AG20443 (cell line): ENCODE measurements at regions not wholly inside any gene's neighbourhood (a gene's known extent, or its start where the extent isn't known, plus 50 kb on each side); places are given as distances from the start of the nearest gene placed in this dataset.

ENCODE experiments used
- DNase-seq: peaks from one replicate; pipeline ENCODE4 v3.0.0; 2012; ENCODE audit warnings: low spot score, mixed read lengths

DNA sequence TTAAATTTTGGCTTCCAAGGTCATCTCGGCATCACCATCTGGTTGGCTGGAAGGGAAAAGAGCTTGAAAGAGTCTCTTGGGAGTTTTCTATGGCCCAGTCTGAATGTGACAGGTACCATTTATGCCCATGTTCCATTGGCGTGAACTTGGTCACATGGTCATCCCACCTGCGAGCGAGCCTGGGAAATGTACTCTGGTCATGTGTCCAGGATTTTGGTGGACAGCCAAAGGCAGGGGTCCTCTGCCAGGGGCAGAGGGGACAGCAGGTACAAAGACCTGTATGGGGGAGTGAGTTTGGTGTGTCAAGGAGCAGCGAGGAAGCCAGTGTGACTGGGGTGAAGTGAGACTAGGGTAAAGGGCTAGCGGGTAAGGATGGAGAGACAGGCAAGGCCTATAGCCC lies 112.6 kb downstream of the CDC5L start:
- DNase-seq: no peak

DNA sequence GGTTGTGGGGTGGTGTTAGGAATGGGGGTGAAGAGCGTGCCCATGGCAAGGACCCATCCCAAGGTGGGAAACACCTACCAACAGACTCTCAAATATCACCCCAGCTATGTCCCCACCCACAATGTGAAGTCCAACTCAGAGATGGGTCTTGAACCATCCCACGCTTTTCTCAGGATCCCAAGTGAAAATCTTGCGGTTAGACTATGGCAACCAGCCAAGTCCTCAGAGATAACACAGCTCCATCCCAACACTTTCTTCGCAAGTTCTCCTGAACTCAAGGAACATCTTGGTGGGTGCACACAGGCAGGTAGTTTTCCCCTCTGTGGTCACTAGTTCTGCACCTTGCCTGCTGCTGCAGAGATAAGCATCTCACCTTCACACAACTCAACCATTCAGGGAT lies 116.0 kb downstream of the CDC5L start:
- DNase-seq: no peak

DNA sequence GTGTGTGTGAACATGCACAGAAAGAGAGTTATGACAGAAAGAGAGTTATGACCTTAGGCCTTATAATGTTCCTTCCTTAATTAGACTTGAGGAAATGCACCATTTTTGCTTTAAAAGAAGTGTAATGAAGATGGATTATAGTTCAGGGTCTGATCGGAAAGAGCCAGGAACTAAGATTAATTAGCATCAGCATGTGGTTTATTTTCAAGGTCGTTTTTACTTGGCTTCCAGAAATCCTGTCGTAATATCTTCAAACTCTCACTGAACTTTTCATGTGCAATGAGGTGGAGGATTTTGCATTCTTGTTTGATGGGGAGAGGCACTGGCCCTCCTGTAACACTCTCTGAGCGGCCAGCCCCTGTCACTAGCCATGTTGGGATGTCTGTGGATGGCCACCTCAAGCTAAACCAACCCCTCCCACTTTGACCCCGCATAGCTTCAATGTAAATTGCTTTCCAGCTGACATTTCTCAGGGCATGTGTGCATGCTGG lies 116.8 kb downstream of the CDC5L start:
- DNase-seq: no peak

DNA sequence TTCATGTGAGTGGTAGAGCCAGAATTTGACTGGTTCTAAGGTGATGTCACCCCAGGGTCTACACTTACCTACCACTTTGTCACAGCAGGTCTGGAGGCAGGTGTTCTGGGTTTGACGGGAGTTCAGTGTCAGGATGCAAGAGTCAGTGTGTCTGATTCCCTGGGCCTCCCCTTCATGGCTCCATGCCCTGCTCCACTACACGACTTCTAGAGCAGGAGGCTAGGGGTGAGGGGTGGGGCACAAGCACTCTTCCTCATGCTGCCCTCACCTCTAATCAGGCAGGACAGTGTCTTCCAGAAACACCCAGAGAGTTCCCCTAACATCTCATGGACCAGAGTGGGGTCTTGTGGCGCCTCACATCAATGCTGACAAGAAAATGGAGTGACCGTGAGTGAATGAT lies 118.2 kb downstream of the CDC5L start:
- no peak for DNase-seq

DNA sequence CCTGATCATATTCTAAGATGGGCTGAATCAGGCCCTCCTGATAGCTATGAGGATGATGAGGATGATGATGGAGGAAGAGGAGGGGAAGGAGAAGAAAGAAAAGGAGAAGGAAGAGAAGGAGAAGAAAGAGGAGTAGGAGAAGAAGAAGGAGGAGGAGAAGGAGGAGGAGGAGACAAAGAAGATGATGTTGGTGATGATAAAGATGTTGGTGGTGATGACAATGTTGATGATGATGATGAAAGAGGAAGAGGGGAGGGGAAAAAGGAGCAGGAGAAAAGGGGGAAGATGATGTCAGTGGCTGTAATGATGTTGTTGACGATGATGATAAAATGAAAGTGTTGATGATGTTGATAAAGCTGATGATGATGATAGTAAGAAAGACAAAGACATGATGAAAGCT lies 119.5 kb downstream of the CDC5L start:
- DNase-seq: no peak

DNA sequence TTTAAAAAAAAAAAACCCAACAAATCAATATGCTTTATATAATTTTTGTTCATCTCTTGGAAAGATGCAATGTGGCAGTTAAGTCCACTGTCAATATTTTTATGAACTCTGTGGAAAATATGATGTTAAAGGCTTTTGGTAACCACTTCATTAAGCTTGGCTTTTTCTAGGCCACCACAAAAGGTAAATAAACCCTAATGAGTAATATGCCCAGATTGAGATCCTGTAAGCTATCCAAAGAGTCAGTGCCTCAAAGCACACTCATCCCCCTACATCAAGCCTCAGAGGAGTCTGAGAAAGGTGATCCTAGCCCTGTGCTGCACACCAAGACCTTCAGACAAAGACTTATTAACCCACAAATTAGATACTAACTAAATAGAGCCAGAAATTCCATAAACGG lies 121.1 kb downstream of the CDC5L start:
- peak; percentile 55 for DNase-seq

DNA sequence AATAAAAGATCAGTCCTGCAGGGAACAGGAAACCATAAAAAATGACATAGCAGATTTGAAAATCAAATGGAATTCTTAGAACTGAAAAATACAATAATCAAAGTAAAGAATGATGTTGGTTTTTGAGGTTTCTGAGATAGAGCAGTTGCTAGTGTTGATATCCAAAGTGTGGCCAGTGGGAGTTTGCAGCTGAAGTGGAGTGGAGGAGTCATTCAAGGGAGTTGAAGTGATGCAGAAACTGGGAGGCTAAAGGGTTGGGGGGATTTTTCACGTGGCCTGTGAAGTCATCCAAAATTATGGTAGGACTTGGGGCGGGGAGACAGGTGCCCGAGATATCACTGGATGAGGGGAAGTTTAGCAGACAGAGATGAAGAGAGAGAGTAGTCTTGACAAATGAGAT lies 123.6 kb downstream of the CDC5L start:
- DNase-seq: no peak

DNA sequence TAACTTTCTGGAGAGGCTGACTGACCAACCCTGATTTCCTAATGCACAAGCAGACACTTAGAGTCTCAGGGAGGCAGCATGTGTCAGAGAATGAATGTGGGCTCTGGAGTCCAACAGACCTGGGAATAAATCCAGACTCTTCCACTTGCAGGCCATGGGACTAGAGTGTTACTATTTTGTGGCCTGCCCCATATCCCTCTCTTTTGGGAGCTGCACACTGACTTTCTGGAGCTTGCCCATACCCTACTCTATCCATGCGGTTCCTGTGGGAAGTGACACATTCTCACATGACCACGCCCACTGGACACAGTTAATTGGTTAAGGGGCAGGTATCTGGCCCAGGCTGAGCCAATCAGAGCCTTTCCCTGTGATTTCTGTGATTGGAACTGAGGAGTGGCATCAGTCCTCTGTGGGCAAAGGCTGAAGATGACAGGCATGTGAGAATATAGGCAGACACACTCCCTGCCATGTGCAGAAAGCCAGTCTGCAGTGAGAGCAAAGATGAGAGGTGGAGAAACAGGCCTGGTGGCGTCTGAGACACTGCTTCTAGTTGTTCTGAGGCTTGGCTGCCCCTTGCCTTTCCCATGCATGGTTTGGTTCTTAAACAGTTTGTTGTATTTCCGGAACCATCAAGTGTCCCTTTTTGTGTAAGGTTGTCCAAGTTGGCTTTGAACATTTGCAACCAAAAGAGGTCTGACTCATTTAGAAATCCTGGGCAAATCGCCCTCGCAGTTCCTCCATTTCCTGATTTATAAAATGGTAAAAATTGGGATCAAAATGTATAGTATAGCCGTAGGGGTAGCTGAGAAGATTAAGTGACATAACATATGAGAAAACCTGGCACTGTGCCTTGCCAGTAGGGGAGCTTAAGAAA lies 125.6 kb downstream of the CDC5L start:
- DNase-seq: peak; percentile 57

DNA sequence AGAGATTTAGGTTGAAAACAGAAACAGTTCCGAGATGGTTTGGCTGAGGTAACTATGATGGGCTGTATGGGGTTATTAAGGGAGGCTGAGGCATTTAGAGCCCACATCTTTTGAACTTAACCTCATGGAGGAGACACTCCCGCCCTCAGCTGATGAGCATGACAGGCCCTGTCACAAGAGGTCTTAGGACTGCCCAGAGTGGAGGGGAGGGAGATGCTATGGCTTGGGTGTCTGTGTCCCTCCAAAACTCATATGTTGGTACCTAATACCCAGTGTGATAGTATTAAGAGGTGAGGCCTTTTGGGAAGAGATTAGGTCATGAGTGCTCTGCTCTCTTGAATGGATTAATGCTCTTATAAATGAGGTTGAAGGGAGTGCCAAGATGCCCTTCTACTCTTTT lies 126.6 kb downstream of the CDC5L start:
- DNase-seq: no peak

DNA sequence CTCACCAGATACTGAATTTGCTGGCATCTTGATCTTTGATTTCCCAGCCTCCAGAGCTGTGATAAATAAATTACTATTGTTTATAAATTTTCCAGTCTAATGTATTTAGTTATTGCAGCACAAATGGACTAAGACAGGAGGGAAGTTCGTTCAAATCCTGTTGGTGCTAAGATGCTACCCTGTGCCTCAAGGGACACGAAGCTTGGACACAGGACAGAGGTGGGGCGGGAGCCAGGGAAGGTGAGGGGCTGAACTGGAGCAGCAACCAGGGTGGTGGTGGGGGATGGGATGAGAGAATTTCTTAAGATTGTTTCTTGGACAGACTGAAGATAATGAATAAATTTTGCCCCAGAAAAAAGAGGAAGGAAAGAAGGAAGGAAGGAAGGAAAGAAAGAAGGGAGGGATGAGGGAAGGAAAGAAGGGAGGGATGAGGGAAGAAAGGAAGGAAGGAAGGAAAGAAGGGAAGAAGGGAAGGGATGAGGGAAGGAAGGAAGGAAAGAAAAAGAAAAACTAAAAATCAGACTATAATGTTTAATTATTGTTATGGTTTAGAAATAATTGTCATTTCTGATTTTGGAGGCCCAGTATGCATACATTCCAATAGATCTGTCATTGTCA lies 127.2 kb downstream of the CDC5L start:
- DNase-seq: no peak

DNA sequence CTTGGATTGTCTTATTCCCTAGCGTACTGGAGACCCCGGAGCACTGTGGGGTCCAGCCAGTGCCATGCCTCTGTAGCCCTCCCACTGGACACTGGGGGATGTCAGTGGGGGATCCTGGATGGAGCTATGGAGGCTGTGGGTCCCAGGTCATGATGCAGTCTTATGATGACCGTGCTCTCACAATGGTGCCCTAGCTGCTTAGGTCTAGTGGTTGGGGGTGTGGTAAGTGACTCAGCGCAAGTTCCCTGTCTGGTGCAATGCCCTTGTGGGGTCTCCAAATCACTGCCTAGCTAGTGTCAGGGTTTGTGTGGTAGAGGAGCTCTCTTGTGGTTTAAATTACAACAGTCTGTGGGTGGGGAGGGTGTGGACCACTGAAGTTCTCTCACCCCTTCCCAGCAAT lies 135.4 kb downstream of the CDC5L start:
- DNase-seq: no peak

DNA sequence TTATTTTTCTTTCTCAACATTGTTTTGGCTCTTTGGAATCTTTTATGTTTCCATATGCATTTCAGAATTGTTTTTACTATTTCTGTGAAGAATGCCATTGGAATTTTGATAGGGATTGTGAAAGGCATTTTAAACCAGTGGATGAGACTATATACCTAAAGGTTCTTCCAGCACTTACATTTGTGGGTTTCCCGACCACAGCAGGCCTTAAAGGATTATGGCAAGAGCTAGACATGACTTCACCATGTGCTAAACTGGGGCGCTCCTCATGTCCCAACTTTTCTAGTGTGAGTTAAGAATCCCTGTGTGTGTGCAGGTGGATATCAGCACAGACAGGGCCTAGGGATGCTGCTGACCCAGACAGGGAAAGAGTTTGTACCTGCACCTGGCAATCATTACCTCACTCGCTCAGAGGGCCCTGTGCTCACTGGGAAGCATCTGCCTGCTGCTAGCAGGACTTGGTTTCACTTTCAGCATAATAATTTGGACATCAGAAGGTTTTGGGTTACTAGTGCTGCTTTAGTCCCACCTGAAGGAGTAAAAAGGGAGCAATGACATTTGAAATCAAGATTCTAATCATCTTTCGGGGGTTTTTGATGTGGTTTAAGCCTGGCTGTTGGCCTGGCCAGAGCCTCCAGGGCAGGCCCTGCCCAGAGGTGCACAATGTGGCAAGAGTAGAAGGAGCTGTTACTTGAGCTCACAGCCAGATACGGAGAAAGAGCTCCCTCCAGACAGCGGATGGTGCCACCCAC lies 137.1 kb downstream of the CDC5L start:
- no peak for DNase-seq

DNA sequence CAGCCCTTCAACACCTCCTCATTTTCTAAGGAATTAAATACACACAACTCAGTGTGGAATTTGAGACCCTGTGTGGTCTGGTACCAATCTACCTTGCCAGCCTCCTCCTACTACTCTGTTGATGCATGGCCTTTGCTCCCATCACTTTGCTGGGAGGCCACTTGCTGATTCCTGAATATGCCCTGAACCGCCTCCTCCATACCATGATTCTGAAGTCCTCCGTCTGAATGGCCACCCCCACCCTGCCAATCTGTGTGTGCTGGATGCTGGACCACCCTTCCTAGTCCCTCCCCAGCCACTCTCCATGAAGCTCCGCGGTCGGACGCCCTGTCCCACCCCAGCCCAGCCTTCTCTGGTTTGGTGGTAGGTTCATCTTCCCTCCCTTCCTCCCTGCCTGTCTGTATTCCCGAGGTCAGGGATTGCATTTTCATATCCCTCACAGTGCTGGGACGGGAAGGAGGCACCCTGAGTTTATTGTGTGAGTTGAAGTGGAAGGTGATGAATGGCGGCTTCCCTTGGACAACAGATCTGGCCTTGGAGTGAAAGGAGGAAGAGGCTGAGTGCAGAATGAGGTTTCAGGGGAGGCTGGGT lies 138.3 kb downstream of the CDC5L start:
- DNase-seq: no peak

DNA sequence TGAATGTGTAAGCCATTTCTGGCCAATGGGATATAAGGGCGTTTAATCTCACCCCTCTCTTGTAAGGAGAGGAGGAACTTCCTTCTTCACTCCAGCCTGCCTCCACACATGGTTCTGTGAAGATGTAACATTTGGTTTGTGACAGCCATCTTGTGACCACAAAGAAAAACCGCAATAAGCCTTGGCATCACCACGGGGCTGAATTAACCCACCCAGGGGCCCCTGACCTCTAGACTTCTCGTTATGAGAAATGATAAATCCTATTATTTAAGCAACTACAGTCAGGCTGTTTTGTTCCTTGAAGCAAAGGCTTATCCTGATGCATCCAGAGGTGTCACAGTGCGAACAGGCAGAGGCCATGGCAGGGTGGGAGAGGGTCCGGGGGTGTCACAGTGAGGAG lies 139.7 kb downstream of the CDC5L start:
- no peak for DNase-seq

DNA sequence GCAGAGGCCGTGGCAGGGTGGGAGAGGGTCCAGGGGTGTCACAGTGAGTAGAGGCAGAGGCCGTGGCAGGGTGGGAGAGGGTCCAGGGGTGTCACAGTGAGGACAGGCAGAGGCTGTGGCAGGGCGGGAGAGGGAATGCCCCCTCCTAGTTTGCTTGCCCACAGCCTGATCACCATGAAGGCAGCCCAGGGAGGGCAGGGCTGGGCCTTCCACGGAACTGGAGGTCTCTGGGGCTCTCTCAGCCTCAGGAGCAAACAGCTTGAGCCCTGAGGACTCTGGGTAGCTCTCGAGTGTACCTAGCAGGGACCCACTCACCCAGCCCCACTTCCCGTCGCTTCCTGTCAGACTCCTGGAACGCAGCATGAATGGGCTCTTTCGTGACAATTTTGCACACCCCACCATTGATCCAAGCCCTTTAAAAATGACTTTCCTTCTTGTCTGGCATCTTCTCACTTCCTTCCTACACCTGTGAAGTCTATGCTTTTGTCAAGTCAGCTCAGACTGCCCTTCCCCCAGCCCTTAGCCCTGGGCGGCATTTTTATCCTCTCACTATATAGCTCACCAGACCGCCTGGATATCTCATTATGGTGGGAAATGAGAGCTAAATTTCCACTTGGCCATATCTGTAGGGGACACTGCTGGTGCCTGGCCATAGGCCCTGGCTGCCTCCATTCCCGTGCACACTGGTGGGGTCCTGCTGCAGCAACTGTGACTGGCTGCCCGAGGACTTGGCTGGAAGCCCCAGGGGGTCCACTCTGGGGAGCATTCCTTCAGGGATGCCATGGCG lies 140.3 kb downstream of the CDC5L start:
- no peak for DNase-seq

DNA sequence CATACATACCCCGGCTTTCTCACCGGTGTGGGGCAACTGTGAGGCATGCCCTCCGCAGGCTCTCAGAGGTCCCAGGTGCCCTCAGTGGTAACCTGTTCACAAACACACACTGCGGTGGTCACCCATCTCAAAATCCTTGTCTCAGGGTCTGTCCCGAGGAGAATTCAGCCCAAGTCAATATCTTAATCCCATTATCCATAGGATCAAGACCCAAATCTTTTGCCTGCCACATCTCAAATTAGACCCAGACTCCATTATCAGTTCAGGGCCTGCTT lies 140.8 kb downstream of the CDC5L start:
- DNase-seq: no peak

DNA sequence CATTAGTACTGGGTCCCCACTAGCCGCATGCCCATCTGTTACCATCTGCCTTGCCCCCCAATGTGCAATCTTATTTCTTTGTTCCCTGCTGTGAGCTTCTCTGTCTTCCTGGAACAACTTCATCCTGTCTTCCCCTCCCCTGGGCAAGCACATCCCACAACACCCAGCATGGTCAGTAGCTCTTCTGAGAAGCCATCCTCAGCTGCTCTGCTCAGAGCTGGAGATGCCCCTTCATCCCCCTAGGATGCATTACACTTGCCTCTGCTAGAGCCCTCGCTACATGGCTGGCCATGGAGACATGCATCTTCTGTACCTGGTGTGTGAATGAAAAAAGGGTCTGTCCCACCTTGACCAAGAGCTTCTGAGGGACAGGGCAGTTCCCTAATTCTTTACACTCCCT lies 141.2 kb downstream of the CDC5L start:
- DNase-seq: no peak

DNA sequence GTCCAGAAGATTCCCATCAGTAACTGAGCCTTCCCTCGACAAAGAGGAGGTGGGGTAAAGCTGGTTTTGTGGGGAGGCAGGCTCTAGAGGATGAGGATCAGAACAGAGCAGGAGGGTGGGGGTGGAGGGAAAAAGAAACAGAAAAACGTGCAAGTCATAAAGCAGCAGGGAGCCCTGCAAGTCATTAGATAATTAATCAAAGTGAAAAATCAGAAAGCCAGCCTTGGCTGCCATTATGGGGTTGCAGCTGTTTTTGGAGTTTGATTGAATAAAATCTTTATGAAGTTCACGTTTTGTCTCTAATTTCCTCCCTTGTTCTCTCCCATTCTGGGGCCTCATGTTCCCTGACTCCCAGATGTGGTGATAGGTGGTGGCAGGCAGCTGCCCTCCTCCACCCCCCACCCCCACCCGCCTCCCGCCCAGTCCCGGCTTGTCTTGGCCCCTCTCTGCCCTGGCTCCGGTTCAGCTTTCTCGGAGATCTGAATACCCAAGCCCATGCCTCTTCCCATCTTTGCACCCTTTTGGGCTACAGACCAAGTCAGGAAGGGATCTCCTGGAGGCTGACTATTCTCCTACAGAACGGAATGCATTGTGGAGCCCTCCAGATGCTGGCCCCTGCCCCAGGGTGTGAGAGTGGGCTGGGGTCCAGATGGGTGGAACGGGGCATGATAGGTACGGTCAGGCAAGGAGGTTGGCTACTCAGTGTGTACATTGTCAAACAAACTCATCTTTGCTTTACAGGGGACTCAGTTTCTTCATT lies 141.8 kb downstream of the CDC5L start:
- DNase-seq: no peak

DNA sequence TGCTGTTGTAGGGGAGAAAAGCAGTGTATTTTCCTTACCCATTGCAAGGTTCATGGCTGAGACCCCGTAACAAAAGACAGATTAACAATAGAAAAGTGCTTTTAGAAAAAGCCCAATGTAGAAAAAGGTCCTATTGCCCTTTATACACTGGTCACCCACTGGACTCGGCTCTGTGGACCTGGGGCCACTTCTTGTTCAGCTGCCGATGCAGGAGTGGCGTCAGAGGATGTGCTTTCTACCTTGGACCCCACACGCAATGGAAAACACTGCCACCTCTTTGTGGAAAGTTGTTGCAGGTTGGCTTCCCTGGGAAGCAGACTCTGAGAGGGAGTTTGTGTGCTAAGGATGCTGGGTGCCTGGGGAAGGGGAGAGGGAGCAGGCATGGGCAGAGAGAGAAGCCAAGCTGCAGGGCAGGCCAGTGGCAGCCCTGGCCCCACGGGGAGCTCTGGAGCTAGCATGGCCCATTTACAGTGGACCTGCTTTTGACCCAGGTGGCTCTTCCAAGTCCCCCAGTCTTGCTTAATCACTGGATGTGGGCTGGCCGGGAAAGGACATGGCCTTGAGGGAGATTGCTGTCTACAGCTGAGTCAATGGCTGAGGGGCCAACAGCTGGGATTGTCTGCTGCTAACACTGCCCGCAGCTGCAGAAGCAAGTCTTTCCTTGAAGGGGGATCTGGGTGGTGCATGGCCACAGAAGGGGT lies 142.9 kb downstream of the CDC5L start:
- no peak for DNase-seq

DNA sequence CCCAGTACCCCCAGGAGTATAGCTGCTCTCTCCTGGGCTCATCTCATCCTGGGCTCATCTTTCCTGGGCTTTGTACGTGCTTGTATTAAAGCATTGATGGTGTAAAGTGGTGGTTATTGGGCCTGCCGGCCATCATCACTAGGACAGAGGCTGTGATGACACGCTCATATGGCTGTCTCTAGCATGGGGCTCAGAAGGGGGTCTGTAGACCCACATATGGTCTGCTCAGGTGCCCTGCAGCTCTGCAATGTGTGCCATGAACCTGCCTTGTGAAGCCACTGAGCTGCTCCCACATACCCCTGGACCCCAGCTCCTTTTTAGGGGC lies 143.4 kb downstream of the CDC5L start:
- no peak for DNase-seq
